Hepatocyte (in vitro differentiated cells): ENCODE measurements at regions not wholly inside any gene's neighbourhood (a gene's known extent, or its start where the extent isn't known, plus 50 kb on each side); places are given as distances from the start of the nearest gene placed in this dataset.

Source experiments
- EZH2 ChIP-seq: fragments of 200-600 bp; sonication (generic); IDR thresholded peaks from 2 replicates; pipeline ENCODE4 v1.6.1; 2016; ENCODE audit warnings: antibody characterized with exemption, mild to moderate bottlenecking, borderline replicate concordance
- TF ChIP-seq, protein P1 (sequence below): fragments of 200-600 bp; sonication (generic); IDR thresholded peaks from 2 replicates; pipeline ENCODE4 v1.5.1; 2016; ENCODE audit warnings: antibody characterized with exemption, mild to moderate bottlenecking; ENCODE audit not compliant: poor library complexity

DNA sequence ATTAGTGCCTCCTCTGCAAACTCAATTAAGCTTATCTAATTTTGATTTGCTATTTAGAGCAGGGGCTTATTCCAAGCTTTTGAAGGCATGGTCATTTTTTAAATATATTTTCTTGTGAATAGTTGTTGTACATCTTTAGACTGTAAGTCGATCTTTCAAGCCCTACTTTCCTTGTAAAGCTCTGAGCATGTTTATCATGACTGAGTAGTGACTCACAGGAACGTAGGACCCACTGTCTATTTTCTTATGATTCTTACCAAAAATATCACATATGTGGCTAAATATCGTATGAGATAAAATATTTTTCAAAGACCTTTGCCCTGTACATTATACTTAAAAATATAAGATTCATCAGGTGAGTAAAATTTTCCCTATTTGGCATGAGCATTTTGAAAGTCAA is 440.4 kb upstream of the GRIN3A start:
- TF ChIP-seq, protein P1, sequence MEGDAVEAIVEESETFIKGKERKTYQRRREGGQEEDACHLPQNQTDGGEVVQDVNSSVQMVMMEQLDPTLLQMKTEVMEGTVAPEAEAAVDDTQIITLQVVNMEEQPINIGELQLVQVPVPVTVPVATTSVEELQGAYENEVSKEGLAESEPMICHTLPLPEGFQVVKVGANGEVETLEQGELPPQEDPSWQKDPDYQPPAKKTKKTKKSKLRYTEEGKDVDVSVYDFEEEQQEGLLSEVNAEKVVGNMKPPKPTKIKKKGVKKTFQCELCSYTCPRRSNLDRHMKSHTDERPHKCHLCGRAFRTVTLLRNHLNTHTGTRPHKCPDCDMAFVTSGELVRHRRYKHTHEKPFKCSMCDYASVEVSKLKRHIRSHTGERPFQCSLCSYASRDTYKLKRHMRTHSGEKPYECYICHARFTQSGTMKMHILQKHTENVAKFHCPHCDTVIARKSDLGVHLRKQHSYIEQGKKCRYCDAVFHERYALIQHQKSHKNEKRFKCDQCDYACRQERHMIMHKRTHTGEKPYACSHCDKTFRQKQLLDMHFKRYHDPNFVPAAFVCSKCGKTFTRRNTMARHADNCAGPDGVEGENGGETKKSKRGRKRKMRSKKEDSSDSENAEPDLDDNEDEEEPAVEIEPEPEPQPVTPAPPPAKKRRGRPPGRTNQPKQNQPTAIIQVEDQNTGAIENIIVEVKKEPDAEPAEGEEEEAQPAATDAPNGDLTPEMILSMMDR, result no peak
- TF ChIP-seq EZH2, result no peak
